Neural cell (in vitro differentiated cells): ENCODE measurements at regions not wholly inside any gene's neighbourhood (a gene's known extent, or its start where the extent isn't known, plus 50 kb on each side); places are given as distances from the start of the nearest gene placed in this dataset.

ENCODE experiments used
- H2AFZ ChIP-seq: fragments of 200-600, 300-800 bp; sonication (generic), shearing (Covaris generic); 2 replicates; pipeline ENCODE4 v1.6.0; 2014; ENCODE audit warnings: low read depth, mild to moderate bottlenecking, antibody characterized with exemption, low read length, moderate library complexity
- H3F3A ChIP-seq: fragments of 200-600 bp; shearing (Covaris generic); 2 replicates; pipeline ENCODE4 v1.6.1; 2016; ENCODE audit warnings: mild to moderate bottlenecking, moderate library complexity, mixed read lengths, antibody characterized with exemption, low read length; ENCODE audit not compliant: insufficient read depth, poor library complexity, severe bottlenecking
- H3K27ac ChIP-seq: fragments of 200-600, 300-800 bp; sonication (generic), shearing (Covaris generic); 2 replicates; pipeline ENCODE4 v1.5.1; 2014; ENCODE audit warnings: mild to moderate bottlenecking, low read length, moderate library complexity
- H3K27me3 ChIP-seq: fragments of 300-800, 200-600 bp; sonication (generic), shearing (Covaris generic); 2 replicates; pipeline ENCODE4 v1.6.0; 2014; ENCODE audit warnings: mild to moderate bottlenecking, low read depth, low read length, moderate library complexity; ENCODE audit not compliant: insufficient read depth
- H3K36me3 ChIP-seq: fragments of 300-800, 200-600 bp; sonication (generic), shearing (Covaris generic); 2 replicates; pipeline ENCODE4 v1.5.1; 2014; ENCODE audit warnings: mild to moderate bottlenecking, antibody characterized with exemption, low read length, moderate library complexity; ENCODE audit not compliant: insufficient read depth
- H3K4me2 ChIP-seq: fragments of 300-800, 200-600 bp; sonication (generic), shearing (Covaris generic); 2 replicates; pipeline ENCODE4 v1.6.0; 2014; ENCODE audit warnings: mild to moderate bottlenecking, low read length
- H3K4me3 ChIP-seq: fragments of 300-800, 200-600 bp; sonication (generic), shearing (Covaris generic); 2 replicates; pipeline ENCODE4 v1.5.1; 2014; ENCODE audit warnings: mild to moderate bottlenecking, low read length, moderate library complexity
- H3K79me2 ChIP-seq: fragments of 200-600 bp; shearing (Covaris generic); replicated peaks from 2 replicates; pipeline ENCODE4 v1.6.0; 2014; ENCODE audit warnings: mild to moderate bottlenecking, low read length, moderate library complexity; ENCODE audit not compliant: insufficient read depth
- H3K9ac ChIP-seq: fragments of 300-800, 200-600 bp; sonication (generic), shearing (Covaris generic); 2 replicates; pipeline ENCODE4 v1.6.1; 2016; ENCODE audit warnings: mild to moderate bottlenecking, low read length, mixed read lengths
- H3K9me2 ChIP-seq: fragments of 200-600 bp; shearing (Covaris generic); 2 replicates; pipeline ENCODE4 v1.6.1; 2016; ENCODE audit warnings: mild to moderate bottlenecking, low read length, mixed read lengths; ENCODE audit not compliant: insufficient read depth
- H3K9me3 ChIP-seq: fragments of 200-600, 300-800 bp; sonication (generic), shearing (Covaris generic); 2 replicates; pipeline ENCODE4 v1.6.1; 2016; ENCODE audit warnings: mild to moderate bottlenecking, mixed run types, low read length, moderate library complexity, mixed read lengths
- H4K20me1 ChIP-seq: fragments of 200-600 bp; shearing (Covaris generic); 2 replicates; pipeline ENCODE4 v1.6.1; 2016; ENCODE audit warnings: mild to moderate bottlenecking, mixed run types; ENCODE audit not compliant: insufficient read depth
- CTCF ChIP-seq: fragments of 450-650 bp; IDR thresholded peaks from 2 replicates; pipeline ENCODE4 v1.5.1; 2014; ENCODE audit warnings: antibody characterized with exemption, mild to moderate bottlenecking, moderate library complexity; ENCODE audit not compliant: poor library complexity, severe bottlenecking
- EP300 ChIP-seq: fragments of 450-650 bp; conservative IDR thresholded peaks from 2 replicates; pipeline ENCODE4 v1.6.1; 2014; ENCODE audit warnings: antibody characterized with exemption, mild to moderate bottlenecking, moderate library complexity; ENCODE audit not compliant: poor library complexity, severe bottlenecking
- EZH2 ChIP-seq: fragments of 200-600, 300-800 bp; shearing (Covaris generic), sonication (generic); IDR thresholded peaks from 2 replicates; pipeline ENCODE4 v1.6.1; 2014; ENCODE audit warnings: antibody characterized with exemption, low read length, borderline replicate concordance, mild to moderate bottlenecking; ENCODE audit not compliant: insufficient read depth, poor library complexity, severe bottlenecking
- MXI1 ChIP-seq: fragments of 450-650 bp; conservative IDR thresholded peaks from 2 replicates; pipeline ENCODE4 v1.6.1; 2014; ENCODE audit warnings: antibody characterized with exemption, mild to moderate bottlenecking; ENCODE audit not compliant: poor library complexity, severe bottlenecking
- POLR2AphosphoS5 ChIP-seq: IDR thresholded peaks from 2 replicates; pipeline ENCODE4 v1.6.1; 2012
- RAD21 ChIP-seq: fragments of 450-650 bp; conservative IDR thresholded peaks from 2 replicates; pipeline ENCODE4 v1.6.1; 2014; ENCODE audit warnings: antibody characterized with exemption, mild to moderate bottlenecking, moderate library complexity
- REST ChIP-seq: IDR thresholded peaks from 2 replicates; pipeline ENCODE4 v1.6.1; 2012; ENCODE audit warnings: borderline replicate concordance
- SMC3 ChIP-seq: fragments of 450-650 bp; conservative IDR thresholded peaks from 2 replicates; pipeline ENCODE4 v1.6.1; 2014; ENCODE audit warnings: antibody characterized with exemption, mild to moderate bottlenecking, moderate library complexity; ENCODE audit not compliant: poor library complexity
- TAF1 ChIP-seq: IDR thresholded peaks from 2 replicates; pipeline ENCODE4 v1.6.1; 2012; ENCODE audit warnings: low read depth

DNA sequence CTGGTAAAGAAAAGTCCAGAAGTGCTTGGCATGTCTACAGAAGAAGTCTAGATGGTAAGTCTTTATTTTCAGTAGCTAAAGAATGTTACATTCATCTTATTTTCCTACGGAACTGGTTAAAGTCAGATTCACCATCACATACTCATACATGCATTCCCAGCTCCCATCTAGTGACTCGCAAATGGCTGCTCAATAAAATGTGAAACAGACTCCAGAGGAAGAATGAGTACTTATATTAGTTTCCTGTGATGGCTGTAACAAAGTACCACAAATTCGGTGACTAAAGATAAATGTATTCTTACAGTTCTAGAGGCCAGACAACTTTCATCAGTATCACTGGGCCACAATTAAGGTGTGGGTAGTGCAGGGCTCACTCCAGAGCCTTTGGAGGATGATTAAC is 797.2 kb downstream of the SATB2 start:
- no peaks in the 10 kb centered on the region for H3F3A ChIP-seq
- H3K4me3 ChIP-seq = no peak overlapping the region
- no peak overlapping the region for H3K9ac ChIP-seq
- H3K27me3 ChIP-seq = no peaks in the 10 kb centered on the region
- no peaks in the 10 kb centered on the region for H3K9me3 ChIP-seq
- no peak overlapping the region for H2AFZ ChIP-seq
- no peaks in the 10 kb centered on the region for H4K20me1 ChIP-seq
- no peaks in the 10 kb centered on the region for H3K36me3 ChIP-seq
- H3K79me2 ChIP-seq = no peaks in the 10 kb centered on the region
- H3K27ac ChIP-seq = no peak overlapping the region
- no peaks in the 10 kb centered on the region for H3K9me2 ChIP-seq
- TF ChIP-seq SMC3 (no peak), RAD21 (no peak), EP300 (no peak), REST (no peak), CTCF (no peak), MXI1 (no peak), TAF1 (no peak)
- H3K4me2 ChIP-seq = no peak overlapping the region

GRCh38 chr2:198659096-198659870 is 798.5 kb downstream of the SATB2 start:
- no peaks in the 10 kb centered on the region for H3K79me2 ChIP-seq
- H3K4me2 ChIP-seq = no peak overlapping the region
- H3K27ac ChIP-seq = no peak overlapping the region
- H3K9me2 ChIP-seq = no peaks in the 10 kb centered on the region
- no peaks in the 10 kb centered on the region for H3K27me3 ChIP-seq
- no peaks in the 10 kb centered on the region for H4K20me1 ChIP-seq
- H3K9me3 ChIP-seq = no peaks in the 10 kb centered on the region
- no peaks in the 10 kb centered on the region for H3K36me3 ChIP-seq
- no peak for TF ChIP-seq POLR2AphosphoS5
- no peak for TF ChIP-seq SMC3
- TF ChIP-seq MXI1 = no peak
- no peak for TF ChIP-seq EP300
- TF ChIP-seq CTCF = no peak
- no peak for TF ChIP-seq TAF1
- no peak for TF ChIP-seq EZH2
- no peak for TF ChIP-seq REST
- TF ChIP-seq RAD21 = no peak
- no peak overlapping the region for H2AFZ ChIP-seq
- no peak overlapping the region for H3K4me3 ChIP-seq
- H3F3A ChIP-seq = no peaks in the 10 kb centered on the region
- no peak overlapping the region for H3K9ac ChIP-seq
